ENCODE measurements at regions not wholly inside any gene's neighbourhood (a gene's known extent, or its start where the extent isn't known, plus 50 kb on each side); places are given as distances from the start of the nearest gene placed in this dataset.
A peak's percentile ranks its signal among the peaks of the same experiment; 100 is the strongest.

DNA sequence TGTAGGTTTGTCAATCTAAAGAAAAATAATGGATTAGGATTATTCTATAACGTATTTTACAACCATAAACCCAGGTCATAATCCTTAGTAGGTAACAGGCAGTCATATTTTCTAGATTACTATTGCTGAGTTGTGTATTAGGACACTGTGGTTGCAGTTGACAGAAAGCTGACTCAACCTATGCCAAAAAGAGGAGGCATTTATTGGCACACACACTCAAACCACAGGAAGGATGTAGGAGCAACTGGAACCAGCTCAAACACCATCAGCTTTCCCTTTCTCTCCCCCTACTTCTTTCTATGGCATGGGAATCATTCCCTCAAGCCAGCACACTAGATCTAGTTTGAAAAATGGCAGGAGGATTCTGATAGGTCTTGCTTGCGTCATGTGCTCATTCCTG is 136.4 kb upstream of the FAM9C start:
- H3K79me2 ChIP-seq (ENCODE audit: insufficient read depth, low read length), result no peaks in the 10 kb centered on the region
- no peak overlapping the region for H2AFZ ChIP-seq (ENCODE audit: low read length)
- no peaks in the 10 kb centered on the region for H3K36me3 ChIP-seq (ENCODE audit: insufficient read depth, low read length)
- no peaks in the 10 kb centered on the region for H3K9me3 ChIP-seq (ENCODE audit: low read length)
- no peak overlapping the region for H3K27ac ChIP-seq (ENCODE audit: low read depth, low read length, poor library complexity, severe bottlenecking)
- no peaks in the 10 kb centered on the region for H4K20me1 ChIP-seq (ENCODE audit: insufficient read depth, low read length)
- no peak overlapping the region for H3K9ac ChIP-seq (ENCODE audit: low read length)
- no peak overlapping the region for H3K4me3 ChIP-seq (ENCODE audit: low read depth, low read length, poor library complexity, severe bottlenecking)
- H3F3A ChIP-seq (ENCODE audit: insufficient read depth, low read length), result no peaks in the 10 kb centered on the region
- H3K9me2 ChIP-seq (ENCODE audit: low read depth, low read length), result no peaks in the 10 kb centered on the region
- H3K27me3 ChIP-seq (ENCODE audit: insufficient read depth, low read length), result no peaks in the 10 kb centered on the region
- peaks cover 11% of the 10 kb centered on the region for H3K4me1 ChIP-seq (ENCODE audit: insufficient read depth, low read length, severe bottlenecking)
- TF ChIP-seq CTCF (IDR thresholded peaks at IDR 0.05; ENCODE audit: low read length) (no peak), EZH2 (IDR thresholded peaks at IDR 0.05; ENCODE audit: borderline replicate concordance, low read length) (no peak)
- H3K4me2 ChIP-seq (ENCODE audit: low read length), result no peak overlapping the region

DNA sequence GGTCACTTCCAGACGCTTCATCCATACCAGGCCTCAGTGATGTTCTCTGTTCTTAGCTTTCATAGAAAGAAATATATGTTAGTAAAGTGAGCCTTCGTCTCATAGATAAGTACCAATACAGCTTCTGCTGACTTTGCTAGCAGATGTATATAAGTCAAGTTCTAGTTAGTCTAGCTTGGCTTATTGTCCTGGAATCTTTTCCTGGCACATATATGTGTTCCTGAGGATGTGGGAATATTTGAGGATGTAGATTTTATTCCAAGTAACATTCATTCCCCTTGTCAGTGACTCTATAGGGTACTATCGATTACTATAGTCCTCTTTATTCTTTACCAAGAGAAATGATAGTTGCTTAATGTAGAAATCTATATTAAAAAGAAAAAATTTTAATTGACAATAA is 135.2 kb upstream of the FAM9C start:
- peaks cover 11% of the 10 kb centered on the region for H3K4me1 ChIP-seq (ENCODE audit: insufficient read depth, low read length, severe bottlenecking)
- TF ChIP-seq EZH2 (IDR thresholded peaks at IDR 0.05; ENCODE audit: borderline replicate concordance, low read length) (no peak), CTCF (IDR thresholded peaks at IDR 0.05; ENCODE audit: low read length) (no peak)

GRCh38 chrX:13179100-13179499 is 134.7 kb upstream of the FAM9C start:
- H3F3A ChIP-seq (ENCODE audit: insufficient read depth, low read length), result no peaks in the 10 kb centered on the region
- H3K4me3 ChIP-seq (ENCODE audit: low read depth, low read length, poor library complexity, severe bottlenecking), result no peak overlapping the region
- H3K27me3 ChIP-seq (ENCODE audit: insufficient read depth, low read length), result no peaks in the 10 kb centered on the region
- H4K20me1 ChIP-seq (ENCODE audit: insufficient read depth, low read length), result no peaks in the 10 kb centered on the region
- TF ChIP-seq EZH2 (IDR thresholded peaks at IDR 0.05; ENCODE audit: borderline replicate concordance, low read length) (no peak), CTCF (IDR thresholded peaks at IDR 0.05; ENCODE audit: low read length) (no peak)
- H3K79me2 ChIP-seq (ENCODE audit: insufficient read depth, low read length), result no peaks in the 10 kb centered on the region
- H2AFZ ChIP-seq (ENCODE audit: low read length), result peak overlapping the region; percentile 47; the same call in 1 of the 2 replicates
- no peak overlapping the region for H3K27ac ChIP-seq (ENCODE audit: low read depth, low read length, poor library complexity, severe bottlenecking)
- H3K4me2 ChIP-seq (ENCODE audit: low read length), result no peak overlapping the region
- H3K4me1 ChIP-seq (ENCODE audit: insufficient read depth, low read length, severe bottlenecking), result peaks cover 11% of the 10 kb centered on the region
- no peaks in the 10 kb centered on the region for H3K9me2 ChIP-seq (ENCODE audit: low read depth, low read length)
- no peaks in the 10 kb centered on the region for H3K9me3 ChIP-seq (ENCODE audit: low read length)
- H3K36me3 ChIP-seq (ENCODE audit: insufficient read depth, low read length), result no peaks in the 10 kb centered on the region
- no peak overlapping the region for H3K9ac ChIP-seq (ENCODE audit: low read length)

More for the DNA sequence above, 135.2 kb upstream of the FAM9C start:
- no peaks in the 10 kb centered on the region for H3F3A ChIP-seq (ENCODE audit: insufficient read depth, low read length)
- no peaks in the 10 kb centered on the region for H3K27me3 ChIP-seq (ENCODE audit: insufficient read depth, low read length)
- no peaks in the 10 kb centered on the region for H3K9me2 ChIP-seq (ENCODE audit: low read depth, low read length)
- no peaks in the 10 kb centered on the region for H3K9me3 ChIP-seq (ENCODE audit: low read length)
- no peaks in the 10 kb centered on the region for H4K20me1 ChIP-seq (ENCODE audit: insufficient read depth, low read length)
- no peak overlapping the region for H3K9ac ChIP-seq (ENCODE audit: low read length)
- H3K36me3 ChIP-seq (ENCODE audit: insufficient read depth, low read length), result no peaks in the 10 kb centered on the region
- H3K79me2 ChIP-seq (ENCODE audit: insufficient read depth, low read length), result no peaks in the 10 kb centered on the region
- no peak overlapping the region for H3K4me3 ChIP-seq (ENCODE audit: low read depth, low read length, poor library complexity, severe bottlenecking)
- no peak overlapping the region for H3K4me2 ChIP-seq (ENCODE audit: low read length)
- H2AFZ ChIP-seq (ENCODE audit: low read length), result no peak overlapping the region
- no peak overlapping the region for H3K27ac ChIP-seq (ENCODE audit: low read depth, low read length, poor library complexity, severe bottlenecking)

All from OCI-LY1 (cell line).